ENCODE measurements at regions not wholly inside any gene's neighbourhood (a gene's known extent, or its start where the extent isn't known, plus 50 kb on each side); places are given as distances from the start of the nearest gene placed in this dataset.
"Not testable (repeated sequence)": the region's sequence is repeated elsewhere in the genome, so short reads cannot be mapped to it uniquely, and the experiment has no call there.

GRCh38 chr2:95762023-95763021, 170.5 kb downstream of the TRIM43 start:
- not testable (repeated sequence) for DNase-seq (ENCODE audit: low read depth in 2 of 3, low spot score in 2 of 3)

DNA sequence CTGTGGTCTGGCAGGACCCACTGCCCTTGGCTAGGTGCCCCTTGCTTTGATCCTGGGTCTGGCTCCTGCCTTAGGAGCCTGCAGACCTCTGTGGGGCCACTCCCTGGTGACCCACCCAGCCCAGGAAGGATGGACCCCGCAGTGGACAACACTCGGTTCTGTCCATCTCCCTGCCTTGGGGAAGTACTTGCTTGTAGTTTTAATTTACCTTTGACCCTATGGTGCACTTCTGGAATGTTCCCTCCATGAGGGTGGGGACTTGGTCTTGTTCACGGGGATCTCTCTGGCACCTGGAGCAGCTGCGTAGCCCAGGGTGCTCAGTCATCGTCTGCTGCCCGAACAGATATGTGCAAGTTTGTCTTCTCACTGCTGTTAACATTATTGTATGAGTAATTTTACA, 171.3 kb downstream of the TRIM43 start:
- DNase-seq (ENCODE audit: low read depth in 2 of 3, low spot score in 2 of 3) = not testable (repeated sequence)

GRCh38 chr2:95764966-95765365, 173.2 kb downstream of the TRIM43 start:
- DNase-seq (ENCODE audit: low read depth in 2 of 3, low spot score in 2 of 3) = not testable (repeated sequence)

GRCh38 chr2:95765925-95766910, 174.4 kb downstream of the TRIM43 start:
- not testable (repeated sequence) for DNase-seq (ENCODE audit: low read depth in 2 of 3, low spot score in 2 of 3)

GRCh38 chr2:95767531-95767930, 175.7 kb downstream of the TRIM43 start:
- not testable (repeated sequence) for DNase-seq (ENCODE audit: low read depth in 2 of 3, low spot score in 2 of 3)

GRCh38 chr2:95767950-95768349, 176.1 kb downstream of the TRIM43 start:
- DNase-seq (ENCODE audit: low read depth in 2 of 3, low spot score in 2 of 3) = not testable (repeated sequence)

- not testable (repeated sequence) for DNase-seq (ENCODE audit: low read depth in 2 of 3, low spot score in 2 of 3)
These were observed 177.5 kb downstream of the TRIM43 start for GRCh38 chr2:95769256-95769655.

DNA sequence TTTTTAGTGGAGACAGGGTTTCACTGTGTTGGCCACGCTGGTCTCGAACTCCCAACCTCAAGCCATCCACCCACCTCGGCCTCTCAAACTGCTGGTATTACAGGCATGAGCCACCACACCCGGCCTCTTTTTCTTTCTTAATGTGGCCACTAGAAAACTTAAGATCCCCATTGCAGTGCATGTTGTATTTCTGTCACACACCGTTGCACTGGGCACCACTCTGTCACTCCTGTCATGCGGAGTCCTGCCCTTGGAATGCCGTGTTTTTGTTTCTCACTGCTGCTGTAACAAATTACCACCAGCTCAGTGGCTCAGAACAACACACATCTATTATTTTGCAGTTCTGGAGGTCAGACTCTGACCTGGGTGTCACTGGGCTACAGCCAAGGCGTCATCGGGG, 178.9 kb downstream of the TRIM43 start:
- not testable (repeated sequence) for DNase-seq (ENCODE audit: low read depth in 2 of 3, low spot score in 2 of 3)

- DNase-seq (ENCODE audit: low read depth in 2 of 3, low spot score in 2 of 3) = not testable (repeated sequence)
These were observed 182.8 kb downstream of the TRIM43 start for GRCh38 chr2:95774322-95775192.

DNA sequence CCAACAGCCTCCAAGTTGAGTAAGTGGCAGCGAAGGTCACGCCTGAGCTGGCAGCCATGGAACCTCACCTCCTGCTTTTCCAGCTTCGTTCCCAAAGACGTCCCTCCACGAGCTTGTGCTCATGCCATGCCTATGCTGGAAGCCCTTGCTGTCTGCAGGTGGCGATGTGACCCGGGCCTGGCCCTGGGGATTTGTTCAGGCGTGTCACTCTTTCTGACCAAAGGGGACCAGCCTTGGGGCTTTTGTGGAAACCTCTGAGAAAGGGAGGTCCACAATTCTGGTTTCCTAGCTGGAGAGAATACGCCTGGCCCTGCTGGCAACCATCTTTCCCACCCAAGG, 183.4 kb downstream of the TRIM43 start:
- not testable (repeated sequence) for DNase-seq (ENCODE audit: low read depth in 2 of 3, low spot score in 2 of 3)
